ENCODE measurements at regions not wholly inside any gene's neighbourhood (a gene's known extent, or its start where the extent isn't known, plus 50 kb on each side); places are given as distances from the start of the nearest gene placed in this dataset.
A peak's percentile ranks its signal among the peaks of the same experiment; 100 is the strongest.

DNA sequence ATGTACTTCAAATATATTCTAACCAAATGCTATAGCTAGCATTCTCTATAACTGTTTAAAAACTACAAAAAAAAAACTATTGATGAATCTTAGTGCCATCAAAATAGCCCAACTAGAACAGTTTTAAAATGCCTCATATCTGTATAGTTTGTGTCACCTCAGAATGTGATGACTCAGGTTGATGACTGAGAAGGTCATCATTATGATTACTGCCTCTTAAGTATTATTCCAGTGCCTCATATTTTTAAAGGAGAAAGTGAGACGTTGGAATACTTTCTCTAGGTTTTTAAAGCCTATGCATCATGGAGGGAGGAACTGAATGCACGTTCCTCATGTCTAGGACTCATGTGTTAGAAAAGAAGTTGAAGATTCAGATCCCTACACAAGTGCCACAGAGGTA, 88.2 kb downstream of the TMA16 start:
- DNase-seq, result no peak

DNA sequence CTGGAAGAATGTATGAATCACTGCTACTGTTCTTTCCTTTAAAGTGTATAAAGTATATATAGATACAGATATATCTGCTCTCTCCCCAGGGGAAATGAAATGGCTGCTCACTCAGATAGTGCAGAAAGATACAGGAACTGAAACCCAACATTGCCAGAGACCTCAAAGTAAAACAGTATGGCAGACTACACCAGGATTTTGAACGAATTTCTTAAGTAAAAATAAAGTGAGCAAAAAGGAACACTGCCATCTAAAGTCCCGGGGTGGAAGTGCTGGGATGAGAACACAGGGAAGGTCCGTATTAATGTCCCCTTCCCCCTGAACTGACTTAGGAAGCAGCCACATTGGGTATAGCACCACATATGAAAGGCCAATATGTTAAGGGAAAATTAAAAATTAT, 93.4 kb downstream of the TMA16 start:
- DNase-seq, result peak; percentile 6

DNA sequence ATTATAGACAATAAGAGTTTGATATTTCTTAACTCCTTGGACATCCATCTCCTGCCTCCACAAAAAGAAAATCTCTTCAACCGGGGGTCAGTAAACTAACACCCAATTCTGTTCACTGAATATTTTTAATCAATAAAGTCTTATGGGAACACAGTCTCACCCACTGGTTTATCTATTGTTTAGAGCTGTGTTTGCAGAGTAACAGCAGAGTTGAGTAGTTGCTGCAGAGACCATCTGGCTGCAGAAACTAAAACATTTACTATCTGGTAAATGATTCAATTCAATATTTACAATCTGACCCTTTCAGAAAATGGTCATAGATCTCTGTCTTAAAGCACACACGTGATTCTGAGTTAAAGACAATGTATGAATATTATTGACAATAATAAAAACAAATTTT, 94.0 kb downstream of the TMA16 start:
- no peak for DNase-seq

DNA sequence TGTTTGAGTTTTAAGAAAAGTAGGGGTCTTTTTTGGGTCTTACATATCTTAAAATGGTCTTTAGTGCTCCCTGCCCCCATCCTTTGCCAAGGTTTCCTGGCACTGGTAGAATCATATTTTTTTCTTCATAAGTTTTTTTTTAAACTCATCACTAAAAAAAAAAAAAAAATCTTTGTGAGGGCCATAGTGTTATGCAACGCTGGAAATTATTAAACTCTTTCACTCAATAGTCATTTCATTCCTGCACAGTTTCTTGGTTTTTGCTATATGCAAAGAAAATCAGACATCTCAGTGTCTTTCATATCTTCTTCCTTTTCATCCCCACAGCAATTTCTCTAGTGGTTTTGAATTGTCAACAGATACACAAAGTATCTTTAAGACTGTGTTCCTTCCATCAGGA, 95.6 kb downstream of the TMA16 start:
- no peak for DNase-seq

DNA sequence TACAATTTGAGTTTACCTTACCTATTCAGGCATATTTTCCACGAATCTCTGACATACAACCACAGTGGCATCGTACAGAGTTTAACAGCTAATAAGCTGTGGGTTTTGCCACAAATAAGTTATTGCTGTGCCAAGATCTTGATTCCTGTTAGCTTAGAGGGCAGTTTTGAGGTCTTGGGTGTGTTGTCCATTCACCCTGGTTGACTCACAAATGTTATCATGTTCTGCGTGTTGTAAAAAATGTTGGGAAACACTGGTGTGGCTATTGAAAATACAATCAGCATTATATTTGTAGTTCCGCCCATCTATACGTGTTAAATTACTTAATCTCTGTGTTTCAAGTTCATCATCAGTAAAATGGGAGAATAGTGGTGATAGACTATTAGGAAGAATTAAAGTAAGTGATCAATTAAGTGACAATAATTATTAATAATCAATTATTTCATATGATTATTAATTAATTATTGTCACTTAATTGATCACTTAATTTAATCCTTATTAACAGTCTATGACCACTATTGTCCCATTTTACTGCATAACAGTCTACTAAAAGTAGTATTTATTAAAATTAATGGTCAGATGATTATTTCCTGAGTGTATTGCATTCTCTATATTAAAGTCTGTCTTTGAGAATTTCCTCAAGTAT, 96.3 kb downstream of the TMA16 start:
- peak; percentile 70 for DNase-seq

DNA sequence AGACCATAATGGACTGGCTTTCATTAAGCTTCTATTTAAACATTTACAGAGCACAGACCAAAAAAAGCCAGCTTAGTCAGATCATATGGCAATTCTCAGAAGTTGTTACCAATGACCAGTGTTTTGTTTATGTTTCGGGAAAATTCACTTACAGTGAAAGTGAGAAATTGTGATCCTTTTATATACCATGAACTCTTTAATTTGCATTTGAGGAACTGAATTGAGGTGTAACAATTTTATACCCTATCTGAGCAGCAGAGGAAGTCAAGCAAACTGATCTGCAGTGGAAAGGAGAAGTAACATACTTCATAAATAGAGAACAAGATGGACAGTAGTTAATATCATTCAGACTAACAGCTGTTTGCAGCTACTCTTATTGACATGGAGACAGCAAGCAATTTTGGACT, 97.1 kb downstream of the TMA16 start:
- no peak for DNase-seq

DNA sequence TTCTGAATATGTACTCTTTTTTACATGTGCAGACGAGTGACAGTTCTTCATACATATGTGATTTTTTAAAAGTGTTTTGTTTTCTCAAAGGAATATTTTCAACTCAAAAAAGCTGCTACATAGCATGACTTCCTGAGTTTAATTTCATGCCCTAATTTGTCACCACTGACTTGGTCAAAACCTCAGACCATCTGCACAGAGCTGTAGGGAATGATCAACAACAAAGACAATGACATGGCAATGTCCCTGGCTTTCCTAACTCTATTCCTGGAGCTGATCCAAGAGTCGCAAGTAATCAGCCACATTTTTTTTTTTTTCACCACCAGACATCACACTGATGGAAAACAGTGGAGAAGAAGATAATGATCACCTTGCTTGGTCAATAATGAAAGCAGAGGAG, 97.7 kb downstream of the TMA16 start:
- no peak for DNase-seq

DNA sequence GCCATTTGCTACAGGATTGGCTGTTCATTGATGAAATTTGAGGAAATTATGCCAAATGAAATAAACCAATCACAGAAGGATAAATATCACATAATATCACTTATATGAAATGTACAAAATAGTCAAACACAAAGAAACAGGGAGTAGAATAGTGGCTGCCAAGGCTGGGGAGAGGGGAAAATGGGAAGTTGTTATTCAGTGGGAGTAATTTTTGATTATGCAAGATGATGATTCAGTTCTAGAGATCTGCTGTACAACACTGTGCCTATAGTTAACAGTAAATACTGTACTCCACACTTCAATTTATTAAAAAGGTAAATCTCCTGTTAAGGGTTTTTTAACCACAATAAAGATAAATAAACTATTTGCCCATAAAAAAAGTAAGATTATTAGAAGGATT, 101.1 kb downstream of the TMA16 start:
- DNase-seq, result peak; percentile 42

DNA sequence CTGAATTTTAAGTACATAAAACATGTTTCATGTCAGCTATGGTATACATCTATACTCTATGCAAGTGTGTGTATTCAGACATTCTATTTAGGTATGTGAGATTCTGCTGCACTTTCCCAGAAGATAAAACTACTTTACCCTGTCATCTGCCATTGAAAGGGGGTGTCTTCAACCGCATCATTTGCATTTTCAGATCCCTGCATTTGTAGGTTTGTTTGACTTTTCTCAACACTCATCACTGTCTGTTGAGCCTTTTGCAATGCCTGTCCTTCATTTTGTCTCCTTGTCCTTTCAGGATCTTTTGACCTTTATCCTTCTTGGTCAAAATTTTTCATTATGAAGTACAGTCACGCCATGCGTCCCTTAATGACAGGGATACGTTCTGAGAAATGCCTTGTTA, 103.5 kb downstream of the TMA16 start:
- DNase-seq, result no peak

DNA sequence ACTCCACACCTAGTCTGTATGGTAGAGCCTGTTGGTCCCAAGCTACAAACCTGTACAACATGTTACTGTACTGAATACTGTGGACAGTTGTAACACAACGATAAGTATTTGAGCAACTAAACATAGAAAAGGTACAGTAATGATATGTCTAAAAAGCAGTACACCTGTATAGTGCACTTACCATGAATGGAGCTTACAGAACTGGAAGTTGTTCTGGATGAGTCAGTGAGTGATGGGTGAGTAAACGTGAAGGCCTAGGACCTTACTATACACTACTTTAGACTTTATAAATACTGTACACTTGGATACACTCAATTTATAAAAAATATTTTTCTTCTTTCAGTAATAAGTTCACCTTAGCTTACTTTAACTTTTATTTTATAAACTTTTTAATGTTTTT, 104.0 kb downstream of the TMA16 start:
- no peak for DNase-seq

DNA sequence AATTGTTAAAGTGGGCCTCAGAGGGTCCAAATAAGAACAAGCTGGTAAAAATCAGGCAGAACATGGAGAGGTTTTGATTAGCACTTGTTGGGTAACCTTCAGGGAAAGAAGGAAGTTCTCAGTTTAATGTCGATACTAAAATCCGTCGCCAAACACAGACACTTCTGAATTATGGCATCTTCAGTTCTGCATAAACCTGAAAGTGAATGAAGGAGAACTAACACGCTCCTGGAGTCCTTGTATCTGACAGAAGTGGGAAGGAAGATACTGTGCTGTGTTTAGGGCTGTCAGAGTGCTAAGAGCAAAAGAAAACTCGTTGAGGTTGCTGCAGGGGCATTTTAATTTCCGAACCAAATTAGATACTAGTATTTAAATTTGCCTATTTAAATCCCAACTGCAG, 106.2 kb downstream of the TMA16 start:
- DNase-seq, result no peak

DNA sequence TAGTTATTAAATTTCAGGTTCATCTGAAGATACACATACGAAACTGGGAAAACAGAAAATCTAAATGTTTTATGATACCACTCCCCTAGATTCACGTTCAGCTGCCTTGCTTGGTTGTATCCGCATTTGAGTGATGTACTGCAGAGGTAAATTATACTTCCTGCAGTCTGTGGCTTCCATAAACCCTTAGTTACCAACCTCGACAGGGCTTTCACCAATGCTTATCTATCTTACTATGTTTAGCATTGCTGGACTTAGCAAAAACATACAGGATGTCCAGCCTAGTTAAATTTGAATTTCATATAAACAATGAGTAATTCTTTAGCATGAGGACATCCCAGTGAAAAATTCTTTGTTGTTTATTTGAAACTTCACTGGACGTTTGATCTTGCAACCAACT, 108.8 kb downstream of the TMA16 start:
- no peak for DNase-seq

DNA sequence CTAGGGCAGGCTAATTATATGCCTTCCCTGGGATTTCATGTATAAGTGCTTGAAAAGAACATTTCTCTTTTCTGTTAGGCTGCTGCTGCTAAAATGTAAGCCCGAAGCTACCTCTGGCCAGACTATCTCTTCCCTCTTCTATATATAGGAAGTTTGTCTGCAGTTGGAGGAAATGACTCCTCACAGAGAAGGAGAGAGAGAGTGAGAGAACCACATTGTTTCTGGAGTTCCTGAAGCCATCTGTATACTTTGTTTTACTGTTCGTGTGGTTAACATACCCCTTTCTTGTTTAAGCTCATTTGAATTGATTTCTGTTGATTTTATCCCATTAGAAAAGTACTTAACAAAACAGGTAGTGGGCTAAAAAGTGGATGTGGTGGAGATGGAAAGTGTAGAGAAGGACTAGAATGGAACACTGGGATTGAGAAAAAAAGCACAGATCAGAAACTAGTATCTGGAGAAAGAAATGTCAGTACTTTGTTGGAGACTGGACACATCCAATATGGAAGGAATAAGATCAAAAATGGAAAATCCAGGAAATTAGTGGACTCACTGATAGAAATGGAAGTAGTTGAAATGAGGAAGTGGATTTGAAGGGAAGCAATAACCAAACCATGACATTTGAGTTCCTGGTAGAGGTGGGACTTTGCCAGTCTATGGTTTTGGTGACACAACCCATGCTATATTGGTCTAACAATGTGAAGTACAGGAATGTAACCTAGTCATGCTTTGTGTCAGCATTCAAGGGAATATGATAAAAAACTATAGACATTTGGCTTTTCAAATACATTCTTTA, 112.6 kb downstream of the TMA16 start:
- no peak for DNase-seq

DNA sequence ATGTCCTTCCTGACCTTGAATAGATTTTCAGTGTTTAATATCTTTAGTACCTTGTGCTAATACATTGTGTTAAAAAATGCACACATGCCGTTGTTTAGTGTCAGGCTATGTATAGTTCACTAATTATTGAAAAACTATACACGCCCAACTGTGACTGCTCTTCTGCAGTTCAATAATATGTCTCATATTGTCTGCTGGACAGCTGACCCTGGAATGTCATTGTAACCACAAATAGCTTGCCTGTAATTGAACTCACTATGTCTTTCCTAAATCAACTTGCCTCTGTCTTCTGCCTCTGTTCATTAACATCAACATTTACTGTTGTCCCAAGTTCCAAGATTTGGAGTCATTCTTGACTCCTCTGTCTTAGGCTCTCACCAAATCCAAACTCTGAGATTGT, 114.5 kb downstream of the TMA16 start:
- DNase-seq, result no peak

DNA sequence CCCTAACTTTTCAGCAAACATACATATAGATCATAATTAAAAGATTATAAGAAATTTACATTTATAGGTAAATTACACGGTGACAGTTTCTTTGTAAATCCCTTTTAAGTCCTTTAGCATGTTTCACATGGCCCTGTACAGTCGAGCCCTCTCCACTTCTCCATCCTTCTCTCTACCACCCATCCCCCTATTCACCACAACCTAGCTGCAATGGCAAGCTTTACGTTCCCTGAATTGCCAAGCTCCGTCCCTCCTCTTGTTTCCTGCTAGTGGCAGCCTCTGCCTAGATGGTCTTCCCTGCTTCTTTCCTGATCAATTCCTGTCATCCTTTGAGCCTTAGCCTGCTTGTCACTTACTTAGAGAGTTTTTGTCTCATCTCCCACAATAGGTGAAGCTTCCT, 116.2 kb downstream of the TMA16 start:
- DNase-seq, result no peak

DNA sequence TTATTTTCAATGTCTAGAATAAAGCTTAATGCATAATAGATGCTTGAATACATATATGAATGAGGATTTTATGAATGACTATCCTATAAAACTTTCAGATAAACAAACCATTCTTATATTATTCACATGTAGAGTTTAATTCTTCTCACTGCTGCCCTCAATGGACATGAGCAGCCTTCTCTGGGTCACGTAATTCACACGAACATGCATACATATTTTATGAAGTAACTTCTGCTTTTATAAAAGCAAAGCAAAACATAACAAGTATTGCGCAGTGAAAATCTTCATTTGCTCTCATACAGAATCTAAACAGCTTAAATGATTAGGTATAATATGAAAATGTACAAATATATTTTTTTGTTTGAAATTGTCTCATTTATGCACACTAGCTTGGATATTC, 116.7 kb downstream of the TMA16 start:
- no peak for DNase-seq

DNA sequence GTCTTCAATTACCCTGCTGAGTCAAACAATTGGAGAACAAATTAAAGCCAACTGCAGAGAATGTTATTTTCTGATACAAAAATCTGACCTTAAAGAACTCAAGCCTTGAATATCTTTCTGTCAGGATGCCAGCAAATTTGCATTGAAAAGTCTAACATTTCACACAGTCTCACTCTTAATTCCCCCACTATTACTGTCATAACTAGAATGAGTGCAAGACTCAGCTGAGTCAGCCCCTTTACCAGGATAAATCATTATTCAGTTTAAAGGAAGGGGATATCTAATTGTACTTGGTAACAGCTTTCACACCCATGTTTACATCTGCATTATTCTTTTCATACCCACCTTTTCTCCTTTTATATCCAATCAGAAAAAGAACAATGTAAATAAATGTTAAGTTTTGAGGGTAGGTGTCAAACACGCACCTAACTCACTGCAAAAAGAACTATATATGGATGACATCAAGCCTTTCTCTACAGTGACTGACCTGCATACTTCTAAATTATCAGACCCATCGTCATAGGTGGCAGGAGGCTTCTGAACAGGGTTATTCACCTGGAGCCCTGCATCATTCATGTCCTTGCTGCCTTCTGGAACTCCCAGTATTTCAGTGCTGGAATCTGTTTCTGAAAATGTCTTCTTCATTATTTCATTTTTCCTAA, 117.4 kb downstream of the TMA16 start:
- no peak for DNase-seq

DNA sequence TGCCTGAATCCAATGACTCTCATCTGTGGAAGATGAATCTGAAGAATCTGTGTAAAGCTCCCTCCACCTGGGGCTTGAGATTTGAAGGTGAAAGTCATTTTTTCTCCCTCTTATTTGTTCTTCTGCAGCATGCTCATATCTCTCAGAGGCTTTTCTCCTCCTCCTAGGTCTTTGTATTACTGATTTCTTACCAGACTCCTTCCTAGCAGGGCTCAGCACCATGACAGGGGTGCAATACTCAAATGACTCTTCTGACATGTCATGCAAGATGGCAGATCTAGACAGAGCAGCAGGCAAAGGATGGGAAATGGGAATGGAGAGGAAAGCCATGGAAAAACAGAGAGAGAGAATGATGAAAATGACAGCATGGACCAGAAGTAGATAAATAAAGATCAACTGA, 118.3 kb downstream of the TMA16 start:
- no peak for DNase-seq

DNA sequence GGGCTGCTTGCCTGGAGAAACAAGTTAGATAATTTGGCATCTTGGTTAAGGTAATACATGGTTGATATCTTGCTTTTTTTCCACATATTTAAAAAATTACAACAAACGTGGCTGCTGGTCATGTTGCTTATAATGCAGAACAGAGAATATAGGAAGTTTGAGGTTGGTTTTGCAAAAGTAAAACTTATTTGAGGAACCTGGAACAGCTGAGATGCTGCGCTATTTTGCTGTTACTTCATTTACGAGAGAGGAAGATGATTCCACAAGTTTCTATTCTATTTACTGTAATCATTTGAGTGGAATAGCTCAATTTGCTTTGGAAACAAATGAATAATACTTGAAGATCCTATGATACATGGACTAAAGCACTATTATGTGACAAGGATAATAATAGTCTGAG, 118.9 kb downstream of the TMA16 start:
- DNase-seq, result no peak

DNA sequence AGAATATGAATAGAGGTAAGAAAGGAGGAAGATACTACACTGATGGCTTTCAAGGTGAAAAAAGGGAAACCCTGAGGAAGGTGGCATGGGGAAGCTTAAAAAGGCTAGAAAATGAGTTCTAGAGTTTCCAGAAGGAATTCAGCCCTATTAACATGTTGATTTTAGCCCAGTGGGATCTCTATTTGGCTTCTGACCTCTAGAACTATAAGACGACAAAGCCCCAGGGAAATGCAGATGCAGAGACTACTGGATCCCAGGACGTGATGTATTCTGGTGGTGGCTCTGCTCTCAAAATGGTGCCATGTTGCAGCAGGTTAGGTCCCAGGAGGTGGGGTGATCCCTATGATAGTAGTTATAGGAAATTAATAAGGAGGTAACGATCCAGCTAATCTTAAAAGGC, 120.4 kb downstream of the TMA16 start:
- no peak for DNase-seq

DNA sequence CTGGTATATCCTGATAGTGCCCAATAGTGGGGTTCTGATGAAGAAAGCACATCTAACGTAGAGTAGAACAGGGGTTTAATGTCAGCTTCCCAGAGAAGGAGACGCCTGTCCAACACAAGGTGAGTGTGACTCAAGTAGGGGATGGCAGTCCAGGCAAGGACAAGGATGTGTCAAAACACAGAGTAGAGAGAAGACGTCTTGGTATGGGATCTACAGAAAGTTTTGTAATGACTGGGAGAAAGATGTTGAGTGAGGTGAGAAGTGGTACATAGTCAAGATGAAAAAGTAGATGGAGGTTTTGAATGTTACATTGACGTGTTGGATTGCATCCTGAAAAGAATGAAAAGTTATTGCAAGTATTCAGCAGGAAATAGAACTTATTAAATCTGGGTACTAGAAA, 124.4 kb downstream of the TMA16 start:
- no peak for DNase-seq

DNA sequence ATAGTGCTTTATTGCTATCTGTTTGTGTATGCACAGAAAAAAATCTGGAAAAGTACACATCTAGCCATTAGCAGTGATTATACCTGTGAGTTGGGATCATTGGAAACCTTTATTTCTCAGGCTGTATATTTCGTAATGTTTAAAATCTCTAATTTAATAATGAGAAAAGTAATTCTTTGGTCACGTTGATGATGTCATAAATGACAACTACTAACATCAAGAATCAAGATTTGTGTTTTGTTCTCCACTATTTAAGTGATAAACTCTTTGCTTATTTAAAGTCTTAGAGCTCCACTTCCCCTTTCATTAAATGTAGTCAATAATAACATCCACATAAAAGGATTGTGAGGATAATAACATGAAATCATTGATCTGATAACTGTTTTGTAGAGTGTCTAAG, 126.2 kb downstream of the TMA16 start:
- DNase-seq, result no peak

DNA sequence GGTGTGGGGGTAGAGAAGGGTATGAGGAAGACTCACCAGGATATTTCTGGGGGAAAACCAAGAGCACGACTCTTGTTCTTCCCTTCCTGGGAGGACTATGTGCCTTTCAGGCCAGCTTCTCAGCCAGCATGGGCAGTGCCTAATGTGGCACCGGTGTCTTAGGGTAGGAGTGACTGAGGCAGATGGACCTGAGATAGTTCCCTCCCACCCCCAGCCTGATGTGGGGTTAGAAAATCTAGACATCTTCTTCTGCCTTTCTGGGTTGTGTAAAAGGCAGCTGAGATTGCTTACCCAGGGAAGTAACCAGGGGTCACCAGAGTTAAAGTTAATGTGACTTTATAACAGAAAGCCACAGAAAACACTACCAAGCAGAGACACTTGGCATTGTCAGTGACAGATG, 127.3 kb downstream of the TMA16 start:
- no peak for DNase-seq

DNA sequence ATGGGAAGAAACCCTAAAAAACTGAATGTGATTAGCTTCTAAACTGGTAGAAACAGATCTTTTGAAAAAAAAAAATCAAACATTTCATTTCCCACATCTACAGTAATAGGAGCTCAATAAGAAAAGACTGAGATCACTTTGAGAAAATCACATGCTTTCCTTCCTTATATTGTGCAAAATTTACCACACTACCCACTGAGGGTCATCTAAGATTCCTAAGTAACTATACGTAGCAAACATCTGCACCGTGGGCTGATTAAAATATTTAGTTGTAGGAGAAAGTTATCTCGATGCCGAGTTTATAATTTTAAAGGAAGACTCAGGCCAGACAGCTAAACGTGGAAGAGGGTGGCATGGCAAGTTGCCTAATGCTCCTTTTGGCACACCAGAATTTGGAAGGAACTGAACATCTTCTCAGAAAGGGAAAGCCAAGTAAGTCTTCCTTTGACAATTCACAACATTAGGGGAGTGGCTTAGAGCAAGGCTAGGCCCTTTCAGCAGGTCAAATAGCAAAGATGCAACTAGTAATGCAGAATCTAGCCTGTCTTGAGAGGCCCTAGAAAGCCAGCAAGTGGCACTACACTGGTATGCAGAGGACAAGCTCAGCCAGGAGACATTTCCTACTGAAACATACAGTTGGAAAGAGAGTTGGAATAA, 128.0 kb downstream of the TMA16 start:
- DNase-seq, result no peak
